HCT116 (cell line): ENCODE measurements at regions not wholly inside any gene's neighbourhood (a gene's known extent, or its start where the extent isn't known, plus 50 kb on each side); places are given as distances from the start of the nearest gene placed in this dataset.

Source experiments
- ATAC-seq: fragments of 200-7000 bp; cut with Tn5 transposase; 2 replicates; pipeline ENCODE4 v1.9.1; 2020; ENCODE audit warnings: mild to moderate bottlenecking, moderate library complexity
- BruUV-seq: library from RNA; stranded (reverse); fragments of 400-500 nt; replicated peaks from 2 replicates; lab custom pipeline; 2021; lab: Mats Ljungman, UMichigan
- CTCF ChIA-PET: fragments of 300-600 bp; sonication (Branson Sonifier 250); formaldehyde crosslinking; loops from one replicate; lab custom pipeline; 2021; ENCODE audit warnings: antibody characterized with exemption; lab: Charles Lee
- POLR2A ChIA-PET: fragments of 300-600, 350-600 bp; sonication (Branson Sonifier 250); formaldehyde crosslinking; loops from one replicate; lab custom pipeline; 2021; ENCODE audit warnings: antibody characterized with exemption; lab: Charles Lee
- RAD21 ChIA-PET, 2 experiments: fragments of 300-600 bp; sonication (Branson Sonifier 250); formaldehyde crosslinking; loops; one replicate each; lab custom pipeline; 2023; ENCODE audit warnings: low total read pairs in 2 of 2; ENCODE audit not compliant: uncharacterized antibody in 2 of 2, unreplicated experiment in 2 of 2, low non-redundant PET in 1 of 2; lab: Charles Lee
- DNase-seq: peaks from one replicate; pipeline ENCODE4 v3.0.0-alpha.2; 2010; ENCODE audit warnings: low read depth, low spot score
- H2AFZ ChIP-seq: fragments of 200-600 bp; shearing (Covaris generic), sonication (generic); 2 replicates; pipeline ENCODE4 v1.6.1; 2017; ENCODE audit warnings: low read depth, mixed run types, mixed read lengths, antibody characterized with exemption, low read length; ENCODE audit not compliant: poor library complexity, severe bottlenecking
- H3K27ac ChIP-seq: 2 replicates; pipeline ENCODE4 v1.5.1; 2012; ENCODE audit warnings: low read depth, low read length
- H3K27me3 ChIP-seq: fragments of 200-600 bp; sonication (generic); 2 replicates; pipeline ENCODE4 v1.6.1; 2016; ENCODE audit warnings: mixed run types, low read length, mixed read lengths; ENCODE audit not compliant: insufficient read depth
- H3K36me3 ChIP-seq, 2 experiments: fragments of 200-500 bp in 1 of 2; fragments of 200-600 bp in 1 of 2; sonication (Bioruptor generic) in 1 of 2; sonication (generic) in 1 of 2; 2 replicates each; pipeline versions ENCODE4 v1.5.1 to v1.6.1; 2014 to 2016; ENCODE audit warnings: low read length in 2 of 2, inconsistent platforms in 1 of 2, mixed read lengths in 1 of 2, mixed run types in 1 of 2; ENCODE audit not compliant: insufficient read depth in 2 of 2, control insufficient read depth in 1 of 2
- H3K4me1 ChIP-seq, 2 experiments: fragments of 200-600 bp in 1 of 2; sonication (generic) in 1 of 2; 2 replicates each; pipeline versions ENCODE4 v1.5.1 to v1.6.1; 2012 to 2017; ENCODE audit warnings: low read length in 2 of 2, inconsistent platforms in 1 of 2, mild to moderate bottlenecking in 1 of 2, mixed read lengths in 1 of 2, mixed run types in 1 of 2, moderate library complexity in 1 of 2; ENCODE audit not compliant: insufficient read depth in 2 of 2, control insufficient read depth in 1 of 2
- H3K4me2 ChIP-seq: fragments of 200-600 bp; sonication (generic); 2 replicates; pipeline ENCODE4 v1.6.1; 2017; ENCODE audit warnings: mixed run types, low read length, mixed read lengths
- H3K4me3 ChIP-seq, 2 experiments: fragments of 200-600 bp in 1 of 2; sonication (generic) in 1 of 2; replicated peaks in 1 of 2; 2 replicates each; pipeline ENCODE4 v1.5.1; 2011 to 2016; ENCODE audit warnings: low read length in 2 of 2, control low read depth in 1 of 2, low read depth in 1 of 2, mild to moderate bottlenecking in 1 of 2, mixed read lengths in 1 of 2, mixed run types in 1 of 2
- H3K79me2 ChIP-seq: fragments of 200-600 bp; sonication (generic); 2 replicates; pipeline ENCODE4 v1.6.1; 2017; ENCODE audit warnings: mild to moderate bottlenecking, mixed run types, low read length, moderate library complexity, mixed read lengths; ENCODE audit not compliant: insufficient read depth
- H3K9ac ChIP-seq: fragments of 200-600 bp; sonication (generic); 2 replicates; pipeline ENCODE4 v1.6.1; 2016; ENCODE audit warnings: low read length, mixed read lengths
- H3K9me2 ChIP-seq: fragments of 200-600 bp; sonication (generic), shearing (Covaris generic); 2 replicates; pipeline ENCODE4 v1.6.1; 2017; ENCODE audit warnings: mixed run types, mild to moderate bottlenecking, moderate library complexity; ENCODE audit not compliant: insufficient read depth
- H3K9me3 ChIP-seq, 2 experiments: fragments of 200-500 bp in 1 of 2; fragments of 200-600 bp in 1 of 2; sonication (Bioruptor generic) in 1 of 2; sonication (generic) in 1 of 2; 2 replicates each; pipeline ENCODE4 v1.6.1; 2014 to 2017; ENCODE audit warnings: low read length in 2 of 2, mixed read lengths in 2 of 2, inconsistent platforms in 1 of 2, low read depth in 1 of 2, mild to moderate bottlenecking in 1 of 2, mixed run types in 1 of 2, moderate library complexity in 1 of 2; ENCODE audit not compliant: control insufficient read depth in 1 of 2, insufficient read depth in 1 of 2
- H4K20me1 ChIP-seq: fragments of 200-600 bp; sonication (generic), shearing (Covaris generic); 2 replicates; pipeline ENCODE4 v1.6.1; 2017; ENCODE audit warnings: mixed run types, mild to moderate bottlenecking, moderate library complexity; ENCODE audit not compliant: insufficient read depth
- CEBPB ChIP-seq: IDR thresholded peaks from 2 replicates; pipeline ENCODE4 v1.6.1; 2012; ENCODE audit warnings: low read depth
- EZH2phosphoT487 ChIP-seq: fragments of 200-600 bp; IDR thresholded peaks from 2 replicates; pipeline ENCODE4 v1.6.1; 2018; ENCODE audit warnings: antibody characterized with exemption, borderline replicate concordance
- POLR2A ChIP-seq: IDR thresholded peaks from 2 replicates; pipeline ENCODE4 v1.7.0; 2011; ENCODE audit warnings: borderline replicate concordance; ENCODE audit not compliant: insufficient read depth, insufficient read length; ENCODE audit errors: extremely low read depth
- SIN3A ChIP-seq: IDR thresholded peaks from 2 replicates; pipeline ENCODE4 v1.6.1; 2012; ENCODE audit warnings: low read depth
- SP1 ChIP-seq: IDR thresholded peaks from 2 replicates; pipeline ENCODE4 v1.6.1; 2012; ENCODE audit warnings: low read depth
- TCF7L2 ChIP-seq: IDR thresholded peaks from 2 replicates; pipeline ENCODE4 v1.7.0; 2011; ENCODE audit warnings: borderline replicate concordance, inconsistent platforms; ENCODE audit not compliant: insufficient read depth, insufficient read length; ENCODE audit errors: extremely low read depth
- ZBTB33 ChIP-seq: IDR thresholded peaks from 2 replicates; pipeline ENCODE4 v1.6.1; 2011; ENCODE audit warnings: mild to moderate bottlenecking, low read length, moderate library complexity; ENCODE audit not compliant: insufficient replicate concordance; ENCODE audit errors: extremely low read depth
- intact Hi-C: fragments of 100-400 bp; cut with micrococcal nuclease; formaldehyde crosslinking; loops from 2 replicates; pipeline ENCODE4 v1.10.0; 2022
- TF ChIP-seq, protein P1 (sequence below): IDR thresholded peaks from 2 replicates; pipeline ENCODE4 v1.6.1; 2012
- TF ChIP-seq, protein P2 (sequence below): IDR thresholded peaks from 2 replicates; pipeline ENCODE4 v1.6.1; 2012

GRCh38 chr12:104865080-104865479, 93.0 kb downstream of the SLC41A2 start:
- H3K9ac ChIP-seq = no peak overlapping the region
- no peaks in the 10 kb centered on the region for H3K79me2 ChIP-seq
- no peak overlapping the region for H3K4me2 ChIP-seq
- no peaks in the 10 kb centered on the region for H3K27me3 ChIP-seq
- TF ChIP-seq EZH2phosphoT487 = no peak
- TF ChIP-seq SIN3A = no peak
- no peak for TF ChIP-seq TCF7L2
- TF ChIP-seq, protein P1, sequence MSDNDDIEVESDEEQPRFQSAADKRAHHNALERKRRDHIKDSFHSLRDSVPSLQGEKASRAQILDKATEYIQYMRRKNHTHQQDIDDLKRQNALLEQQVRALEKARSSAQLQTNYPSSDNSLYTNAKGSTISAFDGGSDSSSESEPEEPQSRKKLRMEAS = no peak
- no peak for TF ChIP-seq POLR2A
- no peak for TF ChIP-seq ZBTB33
- TF ChIP-seq CEBPB = no peak
- TF ChIP-seq SP1 = no peak
- TF ChIP-seq, protein P2, sequence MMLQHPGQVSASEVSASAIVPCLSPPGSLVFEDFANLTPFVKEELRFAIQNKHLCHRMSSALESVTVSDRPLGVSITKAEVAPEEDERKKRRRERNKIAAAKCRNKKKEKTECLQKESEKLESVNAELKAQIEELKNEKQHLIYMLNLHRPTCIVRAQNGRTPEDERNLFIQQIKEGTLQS = no peak
- TF ChIP-seq, all 23 proteins: peak for 0
- Histone ChIP-seq H3K4me3 (no peak overlapping the region), H3K9me2 (no peaks in the 10 kb centered on the region), H4K20me1 (no peaks in the 10 kb centered on the region), H3K27ac (no peak overlapping the region), H3K9me3 (no peaks in the 10 kb centered on the region), H3K36me3 (no peaks in the 10 kb centered on the region), H2AFZ (no peak overlapping the region), H3K4me1 (no peaks in the 10 kb centered on the region)
- no TSS peak for BruUV-seq
- ChIA-PET RAD21 (no interaction called here), CTCF (no interaction called here), POLR2A (no interaction called here)
- ATAC-seq (no peak), DNase-seq (no peak)
- intact Hi-C loops = loop anchor here (5.0 kb wide), 1 partner anchor 663 kb away; no protein-coding TSS in a partner anchor
